IMR-90 (cell line): ENCODE measurements at regions not wholly inside any gene's neighbourhood (a gene's known extent, or its start where the extent isn't known, plus 50 kb on each side); places are given as distances from the start of the nearest gene placed in this dataset.

ENCODE experiments used
- ATAC-seq: fragments of 200-7000 bp; cut with Tn5 transposase; 2 replicates; pipeline ENCODE4 v1.9.1; 2020; ENCODE audit warnings: low read depth, mild to moderate bottlenecking, moderate library complexity
- BruUV-seq: library from RNA; stranded (reverse); fragments of 400-500 nt; replicated peaks from 2 replicates; lab custom pipeline; 2021; lab: Mats Ljungman, UMichigan
- CTCF ChIA-PET: fragments of 300-600 bp; formaldehyde crosslinking; extraction: SDS; loops from one replicate; lab custom pipeline; 2021; ENCODE audit warnings: antibody characterized with exemption; lab: Yijun Ruan, JAX
- POLR2A ChIA-PET: fragments of 300-600 bp; sonication (Branson Sonifier 250); formaldehyde crosslinking; loops from one replicate; lab custom pipeline; 2022; ENCODE audit warnings: antibody characterized with exemption; ENCODE audit not compliant: unreplicated experiment; lab: Charles Lee
- DNase-seq: peaks from one replicate; pipeline ENCODE4 v3.0.0; 2013
- H2AFZ ChIP-seq: replicated peaks from 2 replicates; pipeline ENCODE3; 2013; ENCODE audit warnings: low read length, mild to moderate bottlenecking; ENCODE audit not compliant: poor library complexity
- H2AK5ac ChIP-seq: 2 replicates; pipeline ENCODE4 v1.6.1; 2013; ENCODE audit warnings: low read depth, low read length, inconsistent platforms
- H2AK9ac ChIP-seq: replicated peaks from 2 replicates; pipeline ENCODE3; 2013; ENCODE audit warnings: mild to moderate bottlenecking, low read depth, low read length, moderate library complexity; ENCODE audit not compliant: poor library complexity
- H2BK120ac ChIP-seq: 2 replicates; pipeline ENCODE4 v1.6.1; 2013; ENCODE audit warnings: low read depth, low read length, inconsistent platforms
- H2BK15ac ChIP-seq: 3 replicates; pipeline ENCODE4 v1.6.1; 2013; ENCODE audit warnings: low read depth, low read length, inconsistent platforms
- H2BK20ac ChIP-seq: 2 replicates; pipeline ENCODE4 v1.6.1; 2013; ENCODE audit warnings: low read depth, mild to moderate bottlenecking, inconsistent platforms, low read length, moderate library complexity
- H2BK5ac ChIP-seq: 2 replicates; pipeline ENCODE4 v1.6.1; 2013; ENCODE audit warnings: mild to moderate bottlenecking, low read depth, low read length, inconsistent platforms; ENCODE audit not compliant: poor library complexity, severe bottlenecking
- H3K14ac ChIP-seq: replicated peaks from 2 replicates; pipeline ENCODE4 v1.6.1; 2013; ENCODE audit warnings: low read depth, low read length, inconsistent platforms
- H3K18ac ChIP-seq: 2 replicates; pipeline ENCODE4 v1.6.1; 2013; ENCODE audit warnings: low read depth, low read length, control low read depth
- H3K23ac ChIP-seq: 2 replicates; pipeline ENCODE4 v1.6.1; 2013; ENCODE audit warnings: low read depth, low read length, inconsistent platforms
- H3K27ac ChIP-seq: 2 replicates; pipeline ENCODE4 v1.5.1; 2013; ENCODE audit warnings: mild to moderate bottlenecking, control low read depth, low read length; ENCODE audit not compliant: insufficient read depth
- H3K27me3 ChIP-seq: 2 replicates; pipeline ENCODE4 v1.6.1; 2013; ENCODE audit warnings: low read length; ENCODE audit not compliant: control insufficient read depth, insufficient read depth
- H3K36me3 ChIP-seq: 2 replicates; pipeline ENCODE4 v1.6.1; 2013; ENCODE audit warnings: low read length, mixed read lengths; ENCODE audit not compliant: control insufficient read depth, insufficient read depth
- H3K4ac ChIP-seq: 2 replicates; pipeline ENCODE4 v1.6.1; 2013; ENCODE audit warnings: low read depth, low read length, inconsistent platforms
- H3K4me1 ChIP-seq: 2 replicates; pipeline ENCODE4 v1.6.1; 2013; ENCODE audit warnings: low read length, mixed read lengths; ENCODE audit not compliant: control insufficient read depth, insufficient read depth
- H3K4me2 ChIP-seq: 2 replicates; pipeline ENCODE4 v1.6.1; 2013; ENCODE audit warnings: low read depth, mild to moderate bottlenecking, control low read depth, low read length, moderate library complexity
- H3K4me3 ChIP-seq: 2 replicates; pipeline ENCODE4 v1.5.1; 2013; ENCODE audit warnings: low read depth, mild to moderate bottlenecking, control low read depth, low read length, moderate library complexity; ENCODE audit not compliant: insufficient read depth
- H3K56ac ChIP-seq: 2 replicates; pipeline ENCODE4 v1.6.1; 2013; ENCODE audit warnings: low read length, inconsistent platforms; ENCODE audit not compliant: insufficient read depth; ENCODE audit errors: extremely low read depth
- H3K79me1 ChIP-seq, 2 experiments: 2 replicates each; pipeline ENCODE4 v1.6.1; 2013; ENCODE audit warnings: low read length in 2 of 2, inconsistent platforms in 1 of 2, low read depth in 1 of 2
- H3K9ac ChIP-seq: 2 replicates; pipeline ENCODE4 v1.6.1; 2013; ENCODE audit warnings: low read depth, low read length, control low read depth
- H3K9me1 ChIP-seq: 2 replicates; pipeline ENCODE4 v1.6.1; 2013; ENCODE audit warnings: low read length, inconsistent platforms; ENCODE audit not compliant: insufficient read depth
- H3K9me3 ChIP-seq: 2 replicates; pipeline ENCODE4 v1.6.1; 2013; ENCODE audit warnings: low read length; ENCODE audit not compliant: control insufficient read depth, insufficient read depth
- H4K20me1 ChIP-seq: 2 replicates; pipeline ENCODE4 v1.6.1; 2013; ENCODE audit warnings: low read length, inconsistent platforms; ENCODE audit not compliant: insufficient read depth
- H4K5ac ChIP-seq: 2 replicates; pipeline ENCODE4 v1.6.1; 2013; ENCODE audit warnings: mild to moderate bottlenecking, low read depth, low read length, control low read depth
- H4K8ac ChIP-seq, 2 experiments: 2 replicates each; pipeline ENCODE4 v1.6.1; 2013; ENCODE audit warnings: low read depth in 2 of 2, low read length in 2 of 2, control low read depth in 1 of 2, inconsistent platforms in 1 of 2
- H4K91ac ChIP-seq: 2 replicates; pipeline ENCODE4 v1.6.1; 2013; ENCODE audit warnings: low read depth, low read length, inconsistent platforms; ENCODE audit not compliant: insufficient read depth
- BHLHE40 ChIP-seq: fragments of 150-350 bp; IDR thresholded peaks from 2 replicates; pipeline ENCODE4 v1.6.1; 2016; ENCODE audit warnings: mild to moderate bottlenecking, low read depth, low read length
- CEBPB ChIP-seq: IDR thresholded peaks from 2 replicates; pipeline ENCODE4 v1.6.1; 2012; ENCODE audit warnings: low read depth, low read length, improper control_type of control experiment
- CHD1 ChIP-seq: IDR thresholded peaks from 2 replicates; pipeline ENCODE4 v1.6.1; 2012; ENCODE audit warnings: low read depth, low read length, improper control_type of control experiment
- CTCF ChIP-seq: conservative IDR thresholded peaks from 2 replicates; pipeline ENCODE4 v1.5.1; 2012; ENCODE audit warnings: mild to moderate bottlenecking, low read depth, low read length, improper control_type of control experiment
- FOS ChIP-seq: fragments of 150-350 bp; IDR thresholded peaks from 2 replicates; pipeline ENCODE4 v1.6.1; 2016; ENCODE audit warnings: low read depth, low read length
- MAFK ChIP-seq: IDR thresholded peaks from 2 replicates; pipeline ENCODE4 v1.6.1; 2012; ENCODE audit warnings: low read depth, low read length, improper control_type of control experiment
- MAZ ChIP-seq: IDR thresholded peaks from 2 replicates; pipeline ENCODE4 v1.6.1; 2012; ENCODE audit warnings: low read depth, mild to moderate bottlenecking, low read length, improper control_type of control experiment, moderate library complexity, borderline replicate concordance
- MXI1 ChIP-seq: IDR thresholded peaks from 2 replicates; pipeline ENCODE4 v1.6.1; 2012; ENCODE audit warnings: low read depth, mild to moderate bottlenecking, low read length, moderate library complexity, borderline replicate concordance
- NFE2L2 ChIP-seq: fragments of 150-350 bp; IDR thresholded peaks from 2 replicates; pipeline ENCODE4 v1.6.1; 2016; ENCODE audit warnings: low read depth, mild to moderate bottlenecking, low read length
- POLR2A ChIP-seq: IDR thresholded peaks from 2 replicates; pipeline ENCODE4 v1.6.1; 2012; ENCODE audit warnings: mild to moderate bottlenecking, low read depth, low read length
- RAD21 ChIP-seq: IDR thresholded peaks from 2 replicates; pipeline ENCODE4 v1.6.1; 2012; ENCODE audit warnings: low read length, improper control_type of control experiment
- RCOR1 ChIP-seq: IDR thresholded peaks from 2 replicates; pipeline ENCODE4 v1.6.1; 2012; ENCODE audit warnings: mild to moderate bottlenecking, low read length, improper control_type of control experiment; ENCODE audit not compliant: insufficient replicate concordance
- RFX5 ChIP-seq: IDR thresholded peaks from 2 replicates; pipeline ENCODE4 v1.8.0; 2012; ENCODE audit warnings: low read depth, mild to moderate bottlenecking, low read length, moderate library complexity
- SMC3 ChIP-seq: fragments of 150-350 bp; IDR thresholded peaks from 2 replicates; pipeline ENCODE4 v1.6.1; 2016; ENCODE audit warnings: low read depth, mild to moderate bottlenecking, antibody characterized with exemption, low read length, moderate library complexity
- USF2 ChIP-seq: fragments of 150-350 bp; IDR thresholded peaks from 2 replicates; pipeline ENCODE4 v1.6.1; 2017; ENCODE audit warnings: mild to moderate bottlenecking, antibody characterized with exemption, low read length, low read depth
- WGBS, 2 experiments: methylation state at CpG; one replicate each; pipeline versions ENCODE4 v1.1.5 to v1.1.7; 2013; ENCODE audit warnings: missing lambda C conversion rate in 2 of 2; ENCODE audit not compliant: insufficient read length in 1 of 2; ENCODE audit errors: extremely low coverage in 2 of 2; 5-methylcytosine and 5-hydroxymethylcytosine counted together
- dilution Hi-C: fragments of 300-500 bp; cut with HindIII; formaldehyde crosslinking; loops from one replicate; pipeline ENCODE4 v1.14.3; 2018; ENCODE audit warnings: low sequenced_read_pairs; ENCODE audit not compliant: unreplicated experiment
- in situ Hi-C: fragments of 300-500 bp; cut with MboI; formaldehyde crosslinking; loops from 3 replicates; pipeline ENCODE4 v1.14.3; 2019; ENCODE audit warnings: low sequenced_read_pairs, inconsistent platforms, mixed read lengths
- intact Hi-C: fragments of 100-400 bp; cut with micrococcal nuclease; formaldehyde crosslinking; loops from 2 replicates; pipeline ENCODE4 v1.10.0; 2022

- Histone ChIP-seq H3K9ac (no peak overlapping the region), H3K4ac (no peak overlapping the region), H3K4me3 (no peak overlapping the region), H3K36me3 (no peaks in the 10 kb centered on the region), H4K20me1 (no peaks in the 10 kb centered on the region), H2BK120ac (no peak overlapping the region), H2BK5ac (no peak overlapping the region), H2BK15ac (no peak overlapping the region), H3K27ac (no peak overlapping the region), H2AK5ac (no peak overlapping the region), H3K14ac (no peak overlapping the region), H3K4me1 (no peaks in the 10 kb centered on the region), H2AK9ac (no peak overlapping the region), H3K4me2 (no peak overlapping the region), H3K79me1 (no peaks in the 10 kb centered on the region), H4K8ac (no peak overlapping the region), H3K9me3 (peaks cover 55% of the 10 kb centered on the region), H2AFZ (no peak overlapping the region), H4K5ac (no peak overlapping the region), H2BK20ac (no peak overlapping the region), H3K9me1 (no peaks in the 10 kb centered on the region), H3K56ac (no peak overlapping the region), H3K18ac (no peak overlapping the region), H4K91ac (no peak overlapping the region), H3K23ac (no peak overlapping the region), H3K27me3 (no peaks in the 10 kb centered on the region)
- WGBS, 2 experiments = 60% methylated on average over 11 of the region's 16 CpGs; no CpG with 5 or more reads in 1 of the 2 experiments
- TF ChIP-seq RFX5 (no peak), CEBPB (no peak), MXI1 (no peak), POLR2A (no peak), RCOR1 (no peak), CHD1 (no peak), NFE2L2 (no peak), FOS (no peak), MAZ (no peak), BHLHE40 (no peak), CTCF (no peak), RAD21 (no peak), SMC3 (no peak), MAFK (no peak), USF2 (no peak)
- dilution Hi-C loops = no loop called here
- ChIA-PET CTCF (no interaction called here), POLR2A (no interaction called here)
- no TSS peak for BruUV-seq
- in situ Hi-C loops = no loop called here
- DNase-seq = no peak
- no peak for ATAC-seq
- intact Hi-C loops = no loop called here
Observed at GRCh38 chr11:134504146-134504905, 92.3 kb upstream of the B3GAT1 start.
